H1 (cell line): ENCODE measurements at regions not wholly inside any gene's neighbourhood (a gene's known extent, or its start where the extent isn't known, plus 50 kb on each side); places are given as distances from the start of the nearest gene placed in this dataset.

Experiments
- CHD2 ChIP-seq: IDR thresholded peaks from 2 replicates; pipeline ENCODE4 v1.6.1; 2012; ENCODE audit warnings: low read length, improper control_type of control experiment
- SUZ12 ChIP-seq: fragments of 200-600 bp; sonication (generic); IDR thresholded peaks from 2 replicates; pipeline ENCODE4 v1.6.1; 2012; ENCODE audit warnings: mild to moderate bottlenecking, inconsistent platforms, low read length, moderate library complexity, mixed read lengths
- TF ChIP-seq, protein P1 (sequence below): fragments of 300-600 bp; sonication (generic); IDR thresholded peaks from 2 replicates; pipeline ENCODE4 v1.7.1; 2012; ENCODE audit warnings: low read length, moderate library complexity, mild to moderate bottlenecking, inconsistent platforms; ENCODE audit not compliant: insufficient replicate concordance

DNA sequence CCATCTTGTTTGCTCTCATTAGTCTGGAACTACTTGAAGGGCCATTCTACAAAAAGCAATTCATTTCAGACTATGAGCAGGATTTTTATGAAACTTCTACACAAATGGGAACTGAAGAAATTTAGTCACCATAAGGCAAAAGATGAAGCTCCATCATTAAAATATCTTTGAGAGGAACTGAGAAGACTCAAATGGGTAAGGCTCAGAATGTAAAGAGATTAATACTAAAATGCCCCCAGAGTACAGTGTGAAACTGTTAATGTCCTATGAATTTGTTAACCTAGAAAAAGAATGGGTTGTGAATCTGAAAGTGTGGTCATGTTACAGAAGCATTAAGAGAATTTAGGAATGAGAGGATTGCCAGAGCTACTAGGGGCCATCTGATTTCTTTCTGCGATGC, 77.9 kb upstream of the SLC7A11 start (continued):
- TF ChIP-seq, protein P1, sequence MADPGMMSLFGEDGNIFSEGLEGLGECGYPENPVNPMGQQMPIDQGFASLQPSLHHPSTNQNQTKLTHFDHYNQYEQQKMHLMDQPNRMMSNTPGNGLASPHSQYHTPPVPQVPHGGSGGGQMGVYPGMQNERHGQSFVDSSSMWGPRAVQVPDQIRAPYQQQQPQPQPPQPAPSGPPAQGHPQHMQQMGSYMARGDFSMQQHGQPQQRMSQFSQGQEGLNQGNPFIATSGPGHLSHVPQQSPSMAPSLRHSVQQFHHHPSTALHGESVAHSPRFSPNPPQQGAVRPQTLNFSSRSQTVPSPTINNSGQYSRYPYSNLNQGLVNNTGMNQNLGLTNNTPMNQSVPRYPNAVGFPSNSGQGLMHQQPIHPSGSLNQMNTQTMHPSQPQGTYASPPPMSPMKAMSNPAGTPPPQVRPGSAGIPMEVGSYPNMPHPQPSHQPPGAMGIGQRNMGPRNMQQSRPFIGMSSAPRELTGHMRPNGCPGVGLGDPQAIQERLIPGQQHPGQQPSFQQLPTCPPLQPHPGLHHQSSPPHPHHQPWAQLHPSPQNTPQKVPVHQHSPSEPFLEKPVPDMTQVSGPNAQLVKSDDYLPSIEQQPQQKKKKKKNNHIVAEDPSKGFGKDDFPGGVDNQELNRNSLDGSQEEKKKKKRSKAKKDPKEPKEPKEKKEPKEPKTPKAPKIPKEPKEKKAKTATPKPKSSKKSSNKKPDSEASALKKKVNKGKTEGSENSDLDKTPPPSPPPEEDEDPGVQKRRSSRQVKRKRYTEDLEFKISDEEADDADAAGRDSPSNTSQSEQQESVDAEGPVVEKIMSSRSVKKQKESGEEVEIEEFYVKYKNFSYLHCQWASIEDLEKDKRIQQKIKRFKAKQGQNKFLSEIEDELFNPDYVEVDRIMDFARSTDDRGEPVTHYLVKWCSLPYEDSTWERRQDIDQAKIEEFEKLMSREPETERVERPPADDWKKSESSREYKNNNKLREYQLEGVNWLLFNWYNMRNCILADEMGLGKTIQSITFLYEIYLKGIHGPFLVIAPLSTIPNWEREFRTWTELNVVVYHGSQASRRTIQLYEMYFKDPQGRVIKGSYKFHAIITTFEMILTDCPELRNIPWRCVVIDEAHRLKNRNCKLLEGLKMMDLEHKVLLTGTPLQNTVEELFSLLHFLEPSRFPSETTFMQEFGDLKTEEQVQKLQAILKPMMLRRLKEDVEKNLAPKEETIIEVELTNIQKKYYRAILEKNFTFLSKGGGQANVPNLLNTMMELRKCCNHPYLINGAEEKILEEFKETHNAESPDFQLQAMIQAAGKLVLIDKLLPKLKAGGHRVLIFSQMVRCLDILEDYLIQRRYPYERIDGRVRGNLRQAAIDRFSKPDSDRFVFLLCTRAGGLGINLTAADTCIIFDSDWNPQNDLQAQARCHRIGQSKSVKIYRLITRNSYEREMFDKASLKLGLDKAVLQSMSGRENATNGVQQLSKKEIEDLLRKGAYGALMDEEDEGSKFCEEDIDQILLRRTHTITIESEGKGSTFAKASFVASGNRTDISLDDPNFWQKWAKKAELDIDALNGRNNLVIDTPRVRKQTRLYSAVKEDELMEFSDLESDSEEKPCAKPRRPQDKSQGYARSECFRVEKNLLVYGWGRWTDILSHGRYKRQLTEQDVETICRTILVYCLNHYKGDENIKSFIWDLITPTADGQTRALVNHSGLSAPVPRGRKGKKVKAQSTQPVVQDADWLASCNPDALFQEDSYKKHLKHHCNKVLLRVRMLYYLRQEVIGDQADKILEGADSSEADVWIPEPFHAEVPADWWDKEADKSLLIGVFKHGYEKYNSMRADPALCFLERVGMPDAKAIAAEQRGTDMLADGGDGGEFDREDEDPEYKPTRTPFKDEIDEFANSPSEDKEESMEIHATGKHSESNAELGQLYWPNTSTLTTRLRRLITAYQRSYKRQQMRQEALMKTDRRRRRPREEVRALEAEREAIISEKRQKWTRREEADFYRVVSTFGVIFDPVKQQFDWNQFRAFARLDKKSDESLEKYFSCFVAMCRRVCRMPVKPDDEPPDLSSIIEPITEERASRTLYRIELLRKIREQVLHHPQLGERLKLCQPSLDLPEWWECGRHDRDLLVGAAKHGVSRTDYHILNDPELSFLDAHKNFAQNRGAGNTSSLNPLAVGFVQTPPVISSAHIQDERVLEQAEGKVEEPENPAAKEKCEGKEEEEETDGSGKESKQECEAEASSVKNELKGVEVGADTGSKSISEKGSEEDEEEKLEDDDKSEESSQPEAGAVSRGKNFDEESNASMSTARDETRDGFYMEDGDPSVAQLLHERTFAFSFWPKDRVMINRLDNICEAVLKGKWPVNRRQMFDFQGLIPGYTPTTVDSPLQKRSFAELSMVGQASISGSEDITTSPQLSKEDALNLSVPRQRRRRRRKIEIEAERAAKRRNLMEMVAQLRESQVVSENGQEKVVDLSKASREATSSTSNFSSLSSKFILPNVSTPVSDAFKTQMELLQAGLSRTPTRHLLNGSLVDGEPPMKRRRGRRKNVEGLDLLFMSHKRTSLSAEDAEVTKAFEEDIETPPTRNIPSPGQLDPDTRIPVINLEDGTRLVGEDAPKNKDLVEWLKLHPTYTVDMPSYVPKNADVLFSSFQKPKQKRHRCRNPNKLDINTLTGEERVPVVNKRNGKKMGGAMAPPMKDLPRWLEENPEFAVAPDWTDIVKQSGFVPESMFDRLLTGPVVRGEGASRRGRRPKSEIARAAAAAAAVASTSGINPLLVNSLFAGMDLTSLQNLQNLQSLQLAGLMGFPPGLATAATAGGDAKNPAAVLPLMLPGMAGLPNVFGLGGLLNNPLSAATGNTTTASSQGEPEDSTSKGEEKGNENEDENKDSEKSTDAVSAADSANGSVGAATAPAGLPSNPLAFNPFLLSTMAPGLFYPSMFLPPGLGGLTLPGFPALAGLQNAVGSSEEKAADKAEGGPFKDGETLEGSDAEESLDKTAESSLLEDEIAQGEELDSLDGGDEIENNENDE, result no peak
- TF ChIP-seq SUZ12 (no peak), CHD2 (no peak)
- TF ChIP-seq, all 59 proteins: peak for 0
